Neuronal stem cell (in vitro differentiated cells): ENCODE measurements at regions not wholly inside any gene's neighbourhood (a gene's known extent, or its start where the extent isn't known, plus 50 kb on each side); places are given as distances from the start of the nearest gene placed in this dataset.
A peak's percentile ranks its signal among the peaks of the same experiment; 100 is the strongest.

ENCODE experiments used
- DNase-seq: peaks from one replicate; pipeline ENCODE4 v3.0.0-alpha.2; 2013; ENCODE audit warnings: low spot score
- H2AFZ ChIP-seq: one replicate; pipeline ENCODE4 v1.6.1; 2013; ENCODE audit warnings: mild to moderate bottlenecking, low read length, inconsistent platforms
- H2AK5ac ChIP-seq: 2 replicates; pipeline ENCODE4 v1.6.1; 2013; ENCODE audit warnings: low read depth, mild to moderate bottlenecking, inconsistent platforms, low read length, moderate library complexity, mixed read lengths
- H2BK120ac ChIP-seq: 2 replicates; pipeline ENCODE4 v1.6.1; 2013; ENCODE audit warnings: low read depth, mild to moderate bottlenecking, inconsistent platforms, low read length, moderate library complexity, mixed read lengths
- H2BK12ac ChIP-seq: one replicate; pipeline ENCODE4 v1.6.1; 2013; ENCODE audit warnings: low read length, inconsistent platforms
- H2BK15ac ChIP-seq: 2 replicates; pipeline ENCODE4 v1.6.1; 2013; ENCODE audit warnings: mild to moderate bottlenecking, low read length, inconsistent platforms, mixed read lengths
- H2BK5ac ChIP-seq: one replicate; pipeline ENCODE4 v1.6.1; 2013; ENCODE audit warnings: inconsistent platforms, mild to moderate bottlenecking, low read length, moderate library complexity
- H3K14ac ChIP-seq: one replicate; pipeline ENCODE4 v1.6.1; 2013; ENCODE audit warnings: low read length, inconsistent platforms
- H3K18ac ChIP-seq: 2 replicates; pipeline ENCODE4 v1.6.1; 2013; ENCODE audit warnings: low read length, inconsistent platforms
- H3K23ac ChIP-seq: 2 replicates; pipeline ENCODE4 v1.6.1; 2013; ENCODE audit warnings: low read depth, mild to moderate bottlenecking, mixed read lengths, low read length, inconsistent platforms; ENCODE audit not compliant: poor library complexity
- H3K27ac ChIP-seq: replicated peaks from 3 replicates; pipeline ENCODE4 v1.5.1; 2013; ENCODE audit warnings: low read length, inconsistent platforms
- H3K27me3 ChIP-seq, 3 experiments: 2 replicates each; pipeline ENCODE4 v1.6.1; 2013; ENCODE audit warnings: low read length in 3 of 3, mild to moderate bottlenecking in 2 of 3, inconsistent platforms in 1 of 3, low read depth in 1 of 3, mixed read lengths in 1 of 3, moderate library complexity in 1 of 3; ENCODE audit not compliant: control insufficient read depth in 3 of 3, insufficient read depth in 3 of 3
- H3K36me3 ChIP-seq, 2 donors: replicated peaks in 1 of 2; 2 replicates each; pipeline ENCODE4 v1.6.1; 2013; ENCODE audit warnings: low read length in 2 of 2; ENCODE audit not compliant: control insufficient read depth in 2 of 2, insufficient read depth in 2 of 2
- H3K4ac ChIP-seq: 2 replicates; pipeline ENCODE4 v1.6.1; 2013; ENCODE audit warnings: inconsistent platforms, mild to moderate bottlenecking, low read length, moderate library complexity
- H3K4me1 ChIP-seq, 2 donors: 1 replicate in 1 of 2; 2 replicates in 1 of 2; pipeline ENCODE4 v1.6.1; 2013; ENCODE audit warnings: low read length in 2 of 2, low read depth in 1 of 2; ENCODE audit not compliant: control insufficient read depth in 2 of 2, insufficient read depth in 1 of 2
- H3K4me2 ChIP-seq: one replicate; pipeline ENCODE4 v1.6.1; 2013; ENCODE audit warnings: mild to moderate bottlenecking, low read length, inconsistent platforms; ENCODE audit not compliant: insufficient read depth, poor library complexity, severe bottlenecking
- H3K4me3 ChIP-seq, 2 donors: 2 replicates each; pipeline ENCODE4 v1.5.1; 2013; ENCODE audit warnings: low read length in 2 of 2, mild to moderate bottlenecking in 2 of 2, inconsistent platforms in 1 of 2, moderate library complexity in 1 of 2
- H3K79me1 ChIP-seq: one replicate; pipeline ENCODE4 v1.6.1; 2013; ENCODE audit warnings: low read depth, mild to moderate bottlenecking, inconsistent platforms, low read length, moderate library complexity
- H3K9ac ChIP-seq: one replicate; pipeline ENCODE4 v1.6.1; 2013; ENCODE audit warnings: mild to moderate bottlenecking, low read depth, low read length, inconsistent platforms; ENCODE audit not compliant: poor library complexity
- H3K9me3 ChIP-seq, 2 donors: replicated peaks in 1 of 2; 2 replicates each; pipeline versions ENCODE3 to v1.6.1; 2013; ENCODE audit warnings: low read length in 2 of 2, mild to moderate bottlenecking in 2 of 2, inconsistent platforms in 1 of 2, low read depth in 1 of 2, mixed read lengths in 1 of 2, moderate library complexity in 1 of 2; ENCODE audit not compliant: control insufficient read depth in 2 of 2, insufficient read depth in 1 of 2
- H4K8ac ChIP-seq: one replicate; pipeline ENCODE4 v1.6.1; 2013; ENCODE audit warnings: low read depth, mild to moderate bottlenecking, inconsistent platforms, low read length, moderate library complexity
- H4K91ac ChIP-seq: one replicate; pipeline ENCODE4 v1.6.1; 2013; ENCODE audit warnings: low read length, low read depth, mild to moderate bottlenecking, inconsistent platforms; ENCODE audit not compliant: poor library complexity
- WGBS, 2 donors: extraction: QIAGEN DNeasy Blood & Tissue Kit; methylation state at CpG; one replicate each; pipeline ENCODE4 v1.1.7; 2013; ENCODE audit warnings: missing lambda C conversion rate in 2 of 2, mixed read lengths in 1 of 2; ENCODE audit not compliant: insufficient read length in 2 of 2, insufficient replicate concordance in 1 of 2; ENCODE audit errors: extremely low coverage in 2 of 2; 5-methylcytosine and 5-hydroxymethylcytosine counted together

- Histone ChIP-seq H3K27me3 (no peaks in the 10 kb centered on the region), H3K9me3 (no peaks in the 10 kb centered on the region), H2BK12ac (no peak overlapping the region), H4K91ac (no peak overlapping the region), H3K9ac (no peak overlapping the region), H2BK5ac (no peak overlapping the region), H3K18ac (no peak overlapping the region), H2AFZ (no peak overlapping the region), H3K23ac (no peak overlapping the region), H3K14ac (no peak overlapping the region), H2BK15ac (no peak overlapping the region), H3K27ac (no peak overlapping the region), H3K4me1 (no peaks in the 10 kb centered on the region), H3K4me3 (no peak overlapping the region), H2AK5ac (no peak overlapping the region), H3K4me2 (no peak overlapping the region), H3K79me1 (no peaks in the 10 kb centered on the region), H4K8ac (no peak overlapping the region), H3K36me3 (no peaks in the 10 kb centered on the region), H2BK120ac (no peak overlapping the region), H3K4ac (no peak overlapping the region)
- no peak for DNase-seq
- no CpG with 5 or more reads among the region's 1 CpG for WGBS, 2 donors
Measured at GRCh38 chr11:29452146-29452545, 564.7 kb downstream of the KCNA4 start.

GRCh38 chr11:29449281-29450074, 567.4 kb downstream of the KCNA4 start:
- Histone ChIP-seq H4K8ac (no peak overlapping the region), H4K91ac (no peak overlapping the region), H3K9me3 (no peaks in the 10 kb centered on the region), H3K23ac (no peak overlapping the region), H3K4me2 (no peak overlapping the region), H3K4me3 (no peak overlapping the region), H2BK5ac (no peak overlapping the region), H3K14ac (no peak overlapping the region), H2BK15ac (no peak overlapping the region), H3K18ac (no peak overlapping the region), H3K4me1 (no peaks in the 10 kb centered on the region), H2AK5ac (no peak overlapping the region), H3K27me3 (no peaks in the 10 kb centered on the region), H3K9ac (no peak overlapping the region), H2BK120ac (no peak overlapping the region), H3K79me1 (no peaks in the 10 kb centered on the region), H3K36me3 (no peaks in the 10 kb centered on the region), H2AFZ (no peak overlapping the region), H2BK12ac (no peak overlapping the region), H3K4ac (no peak overlapping the region), H3K27ac (no peak overlapping the region)
- no peak for DNase-seq
- no CpG with 5 or more reads among the region's 2 CpGs for WGBS, 2 donors

DNA sequence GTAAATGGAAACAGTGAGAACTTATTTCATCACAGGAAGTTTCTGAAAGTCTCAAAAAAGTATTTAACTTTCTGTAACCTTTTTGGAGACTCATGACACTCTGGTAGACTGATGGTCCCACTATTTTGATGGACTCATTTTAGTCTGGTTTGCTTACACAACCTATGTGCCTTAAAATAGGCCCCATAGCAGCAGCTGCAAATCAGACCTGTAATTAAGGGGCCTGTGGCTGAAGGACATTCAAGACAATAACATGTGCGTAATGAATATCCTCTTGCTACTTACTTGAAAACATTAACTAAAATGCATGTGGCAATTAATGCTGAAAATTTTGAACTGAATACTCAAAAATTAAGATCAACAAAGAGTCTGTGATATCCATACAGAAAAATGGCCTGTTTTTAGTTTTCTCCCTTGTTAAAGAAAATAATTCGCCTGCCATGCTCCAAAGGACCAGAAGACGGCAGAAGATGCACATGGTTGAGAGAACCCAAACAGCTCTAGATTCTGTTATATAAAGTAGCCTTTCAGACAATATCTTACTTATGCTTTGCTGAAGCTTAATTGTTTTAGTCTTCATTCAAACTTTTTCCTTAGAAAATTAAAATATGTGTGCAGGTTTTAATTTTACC, 568.5 kb downstream of the KCNA4 start:
- no peak overlapping the region for H3K4me3 ChIP-seq
- no peak overlapping the region for H4K8ac ChIP-seq
- no peak overlapping the region for H3K18ac ChIP-seq
- no peak overlapping the region for H2AK5ac ChIP-seq
- no peak overlapping the region for H2BK15ac ChIP-seq
- no peak overlapping the region for H3K4ac ChIP-seq
- H4K91ac ChIP-seq, result no peak overlapping the region
- H2BK120ac ChIP-seq, result no peak overlapping the region
- H3K27ac ChIP-seq, result no peak overlapping the region
- no peak overlapping the region for H3K14ac ChIP-seq
- H3K23ac ChIP-seq, result no peak overlapping the region
- H3K36me3 ChIP-seq, result peaks cover 0 to 1% of the 10 kb centered on the region in 2 donors
- no peak overlapping the region for H2BK12ac ChIP-seq
- H3K4me2 ChIP-seq, result no peak overlapping the region
- H3K9me3 ChIP-seq, result no peaks in the 10 kb centered on the region
- no peaks in the 10 kb centered on the region for H3K4me1 ChIP-seq
- no peak overlapping the region for H3K9ac ChIP-seq
- H2BK5ac ChIP-seq, result no peak overlapping the region
- peak; percentile 23 for DNase-seq
- H2AFZ ChIP-seq, result no peak overlapping the region
- WGBS, 2 donors, result no CpG with 5 or more reads among the region's 3 CpGs
- no peaks in the 10 kb centered on the region for H3K27me3 ChIP-seq
- H3K79me1 ChIP-seq, result no peaks in the 10 kb centered on the region

DNA sequence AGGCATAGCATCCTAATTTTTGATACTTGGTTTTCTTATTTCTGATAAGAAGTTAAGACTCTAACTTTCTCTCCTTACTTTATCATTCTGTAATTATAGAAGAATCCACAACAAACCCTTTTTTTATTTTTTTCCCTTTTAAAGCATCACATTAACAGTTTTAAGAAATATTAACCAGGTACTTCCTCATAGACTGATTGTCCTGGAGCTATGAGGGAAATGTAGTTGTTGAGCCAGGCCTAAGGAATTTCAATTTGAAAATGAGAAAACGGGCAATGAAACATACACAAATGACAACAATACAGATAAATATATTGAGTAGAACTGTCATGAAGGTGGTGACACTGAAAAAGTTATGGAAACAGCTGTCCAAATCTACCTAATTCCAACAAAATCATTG, 569.0 kb downstream of the KCNA4 start:
- H3K9me3 ChIP-seq, result no peaks in the 10 kb centered on the region
- no peaks in the 10 kb centered on the region for H3K79me1 ChIP-seq
- no peak overlapping the region for H2AFZ ChIP-seq
- H3K4me2 ChIP-seq, result no peak overlapping the region
- H2BK15ac ChIP-seq, result no peak overlapping the region
- no peaks in the 10 kb centered on the region for H3K27me3 ChIP-seq
- H3K14ac ChIP-seq, result no peak overlapping the region
- H2BK5ac ChIP-seq, result no peak overlapping the region
- H3K36me3 ChIP-seq, result peaks cover 0 to 1% of the 10 kb centered on the region in 2 donors
- no peak overlapping the region for H3K9ac ChIP-seq
- H2BK12ac ChIP-seq, result no peak overlapping the region
- no peak overlapping the region for H3K4ac ChIP-seq
- DNase-seq, result no peak
- H3K27ac ChIP-seq, result no peak overlapping the region
- H3K18ac ChIP-seq, result no peak overlapping the region
- no peak overlapping the region for H4K8ac ChIP-seq
- H3K4me1 ChIP-seq, result no peaks in the 10 kb centered on the region
- WGBS, 2 donors, result no CpG with 5 or more reads among the region's 1 CpG
- no peak overlapping the region for H2AK5ac ChIP-seq
- no peak overlapping the region for H3K23ac ChIP-seq
- no peak overlapping the region for H4K91ac ChIP-seq
- no peak overlapping the region for H3K4me3 ChIP-seq
- H2BK120ac ChIP-seq, result no peak overlapping the region
